HL-60 (cell line): ENCODE measurements at regions not wholly inside any gene's neighbourhood (a gene's known extent, or its start where the extent isn't known, plus 50 kb on each side); places are given as distances from the start of the nearest gene placed in this dataset.

ENCODE experiments used
- DNase-seq, 2 experiments: peaks; one replicate each; pipeline ENCODE4 v3.0.0-alpha.2; 2010 to 2020; ENCODE audit warnings: low read depth in 1 of 2, low spot score in 1 of 2
- H3K27ac ChIP-seq: fragments of 250-450 bp; sonication (Bioruptor Pico); replicated peaks from 2 replicates; pipeline ENCODE4 v1.5.1; 2020; ENCODE audit warnings: mild to moderate bottlenecking, moderate library complexity
- H3K27me3 ChIP-seq: fragments of 250-450 bp; sonication (Bioruptor Pico); 2 replicates; pipeline ENCODE4 v1.5.1; 2021; ENCODE audit warnings: mild to moderate bottlenecking, moderate library complexity; ENCODE audit not compliant: insufficient read depth, poor library complexity, severe bottlenecking
- H3K4me3 ChIP-seq: replicated peaks from 2 replicates; pipeline ENCODE4 v1.5.1; 2011; ENCODE audit warnings: mild to moderate bottlenecking, control low read depth, low read length; ENCODE audit not compliant: insufficient read depth
- CTCF ChIP-seq: IDR thresholded peaks from one replicate; pipeline ENCODE4 v1.5.1; 2011; ENCODE audit warnings: low read length, control low read depth, inconsistent platforms; ENCODE audit not compliant: insufficient read depth
- GABPA ChIP-seq: IDR thresholded peaks from 2 replicates; pipeline ENCODE4 v1.6.1; 2012; ENCODE audit warnings: low read depth
- POLR2AphosphoS5 ChIP-seq: IDR thresholded peaks from 2 replicates; pipeline ENCODE4 v1.6.1; 2012; ENCODE audit warnings: low read depth
- SPI1 ChIP-seq: IDR thresholded peaks from 2 replicates; pipeline ENCODE4 v1.6.1; 2012; ENCODE audit warnings: low read depth, mild to moderate bottlenecking, borderline replicate concordance
- TF ChIP-seq, protein P1 (sequence below): IDR thresholded peaks from 2 replicates; pipeline ENCODE4 v1.6.1; 2012; ENCODE audit warnings: low read depth; ENCODE audit not compliant: insufficient replicate concordance

DNA sequence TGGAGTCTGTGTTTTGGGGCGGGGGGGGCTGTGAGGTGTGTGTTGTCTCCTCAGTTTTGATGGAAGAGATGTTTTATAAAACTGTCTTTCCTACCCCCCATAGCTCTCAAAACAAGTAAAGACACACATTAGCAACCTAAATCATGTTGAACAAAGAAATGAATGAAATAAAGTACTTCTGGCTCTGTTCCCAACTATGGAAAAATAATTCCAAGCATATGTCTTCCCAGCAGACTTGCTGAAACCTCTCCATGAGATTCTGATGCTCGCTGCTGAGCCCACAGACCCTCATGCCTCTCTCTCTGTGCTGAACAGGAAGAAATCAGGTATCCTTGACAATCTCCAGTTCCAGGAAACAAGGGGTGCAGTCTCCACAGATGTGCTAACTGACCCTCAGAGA lies 226.7 kb upstream of the KLHL29 start:
- Histone ChIP-seq H3K27me3 (no peaks in the 10 kb centered on the region), H3K4me3 (no peak overlapping the region), H3K27ac (no peak overlapping the region)
- DNase-seq: no peak
- no peak for TF ChIP-seq GABPA
- no peak for TF ChIP-seq POLR2AphosphoS5
- TF ChIP-seq, protein P1, sequence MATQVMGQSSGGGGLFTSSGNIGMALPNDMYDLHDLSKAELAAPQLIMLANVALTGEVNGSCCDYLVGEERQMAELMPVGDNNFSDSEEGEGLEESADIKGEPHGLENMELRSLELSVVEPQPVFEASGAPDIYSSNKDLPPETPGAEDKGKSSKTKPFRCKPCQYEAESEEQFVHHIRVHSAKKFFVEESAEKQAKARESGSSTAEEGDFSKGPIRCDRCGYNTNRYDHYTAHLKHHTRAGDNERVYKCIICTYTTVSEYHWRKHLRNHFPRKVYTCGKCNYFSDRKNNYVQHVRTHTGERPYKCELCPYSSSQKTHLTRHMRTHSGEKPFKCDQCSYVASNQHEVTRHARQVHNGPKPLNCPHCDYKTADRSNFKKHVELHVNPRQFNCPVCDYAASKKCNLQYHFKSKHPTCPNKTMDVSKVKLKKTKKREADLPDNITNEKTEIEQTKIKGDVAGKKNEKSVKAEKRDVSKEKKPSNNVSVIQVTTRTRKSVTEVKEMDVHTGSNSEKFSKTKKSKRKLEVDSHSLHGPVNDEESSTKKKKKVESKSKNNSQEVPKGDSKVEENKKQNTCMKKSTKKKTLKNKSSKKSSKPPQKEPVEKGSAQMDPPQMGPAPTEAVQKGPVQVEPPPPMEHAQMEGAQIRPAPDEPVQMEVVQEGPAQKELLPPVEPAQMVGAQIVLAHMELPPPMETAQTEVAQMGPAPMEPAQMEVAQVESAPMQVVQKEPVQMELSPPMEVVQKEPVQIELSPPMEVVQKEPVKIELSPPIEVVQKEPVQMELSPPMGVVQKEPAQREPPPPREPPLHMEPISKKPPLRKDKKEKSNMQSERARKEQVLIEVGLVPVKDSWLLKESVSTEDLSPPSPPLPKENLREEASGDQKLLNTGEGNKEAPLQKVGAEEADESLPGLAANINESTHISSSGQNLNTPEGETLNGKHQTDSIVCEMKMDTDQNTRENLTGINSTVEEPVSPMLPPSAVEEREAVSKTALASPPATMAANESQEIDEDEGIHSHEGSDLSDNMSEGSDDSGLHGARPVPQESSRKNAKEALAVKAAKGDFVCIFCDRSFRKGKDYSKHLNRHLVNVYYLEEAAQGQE: no peak
- TF ChIP-seq CTCF: no peak
- no peak for TF ChIP-seq SPI1

GRCh38 chr2:23159746-23160405 lies 225.1 kb upstream of the KLHL29 start:
- H3K4me3 ChIP-seq: no peak overlapping the region
- H3K27me3 ChIP-seq: no peaks in the 10 kb centered on the region
- TF ChIP-seq SPI1 (no peak), GABPA (no peak), CTCF (no peak), POLR2AphosphoS5 (no peak)

DNA sequence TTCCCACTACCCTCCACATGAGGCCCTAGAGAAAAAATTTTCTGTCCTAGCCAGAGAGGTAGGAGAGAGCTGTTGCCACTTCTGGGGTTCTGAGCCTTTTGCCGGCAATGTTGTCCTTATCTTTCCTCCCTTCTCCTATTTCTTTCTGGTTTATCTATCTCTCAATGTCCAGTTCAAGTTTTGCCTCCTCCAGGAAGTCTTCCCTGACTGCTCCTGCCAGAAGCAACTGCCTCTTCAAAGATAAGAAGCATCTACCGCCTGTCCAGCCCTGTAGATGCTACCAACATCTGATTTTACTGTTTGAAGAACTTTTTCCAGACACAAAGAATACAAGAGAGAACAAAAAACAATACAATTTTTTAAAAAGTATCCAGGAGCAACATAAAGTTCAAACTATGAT lies 220.8 kb upstream of the KLHL29 start:
- H3K27ac ChIP-seq: no peak overlapping the region
- TF ChIP-seq POLR2AphosphoS5 (no peak), SPI1 (no peak), GABPA (no peak), CTCF (no peak)
- TF ChIP-seq, protein P1: no peak
- no peak overlapping the region for H3K4me3 ChIP-seq
- DNase-seq: no peak
- H3K27me3 ChIP-seq: no peaks in the 10 kb centered on the region

More at GRCh38 chr2:23159746-23160405, 225.1 kb upstream of the KLHL29 start:
- no peak for DNase-seq
- H3K27ac ChIP-seq: no peak overlapping the region

DNA sequence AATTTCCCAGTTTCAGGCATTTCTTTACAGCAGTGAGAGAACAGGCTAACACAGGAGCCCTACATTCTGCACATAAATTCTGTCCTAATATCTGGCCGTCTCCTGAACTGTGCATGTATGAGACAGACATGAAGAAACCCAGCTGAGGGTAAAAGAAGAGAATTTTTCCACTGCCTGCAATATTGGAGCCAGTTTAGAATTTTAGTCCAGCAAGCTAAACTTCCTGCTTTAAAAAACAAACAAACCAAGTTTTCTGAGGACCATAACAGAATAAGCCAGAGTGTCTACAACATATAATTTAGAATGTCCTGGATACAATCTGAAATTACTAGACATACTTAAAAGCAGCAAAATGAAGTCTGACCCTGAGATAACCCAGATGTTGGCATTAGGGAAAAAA lies 215.1 kb upstream of the KLHL29 start:
- Histone ChIP-seq H3K4me3 (no peak overlapping the region), H3K27me3 (no peaks in the 10 kb centered on the region), H3K27ac (no peak overlapping the region)
- no peak for TF ChIP-seq POLR2AphosphoS5
- no peak for TF ChIP-seq CTCF
- no peak for TF ChIP-seq SPI1
- TF ChIP-seq, protein P1: no peak
- no peak for TF ChIP-seq GABPA
- no peak for DNase-seq
